WTC11 (cell line): ENCODE measurements at regions not wholly inside any gene's neighbourhood (a gene's known extent, or its start where the extent isn't known, plus 50 kb on each side); places are given as distances from the start of the nearest gene placed in this dataset.

Source experiments
- ETV6 ChIP-seq: sonication (generic); formaldehyde crosslinking; IDR thresholded peaks from 2 replicates; pipeline ENCODE4 v1.8.1; 2022; ENCODE audit warnings: mild to moderate bottlenecking, missing genetic modification reagents
- ZNF138 ChIP-seq: sonication (generic); formaldehyde crosslinking; conservative IDR thresholded peaks from 2 replicates; pipeline ENCODE4 v1.8.1; 2022; ENCODE audit warnings: mild to moderate bottlenecking, moderate library complexity, missing genetic modification reagents
- TF ChIP-seq, protein P1 (sequence below): fragments of 200-600 bp; IDR thresholded peaks from 2 replicates; pipeline ENCODE4 v1.8.0; 2022; ENCODE audit warnings: antibody characterized with exemption
- TF ChIP-seq, protein P2 (sequence below): sonication (generic); formaldehyde crosslinking; IDR thresholded peaks from 2 replicates; pipeline ENCODE4 v1.8.1; 2023; ENCODE audit warnings: mild to moderate bottlenecking, missing genetic modification reagents, borderline replicate concordance

DNA sequence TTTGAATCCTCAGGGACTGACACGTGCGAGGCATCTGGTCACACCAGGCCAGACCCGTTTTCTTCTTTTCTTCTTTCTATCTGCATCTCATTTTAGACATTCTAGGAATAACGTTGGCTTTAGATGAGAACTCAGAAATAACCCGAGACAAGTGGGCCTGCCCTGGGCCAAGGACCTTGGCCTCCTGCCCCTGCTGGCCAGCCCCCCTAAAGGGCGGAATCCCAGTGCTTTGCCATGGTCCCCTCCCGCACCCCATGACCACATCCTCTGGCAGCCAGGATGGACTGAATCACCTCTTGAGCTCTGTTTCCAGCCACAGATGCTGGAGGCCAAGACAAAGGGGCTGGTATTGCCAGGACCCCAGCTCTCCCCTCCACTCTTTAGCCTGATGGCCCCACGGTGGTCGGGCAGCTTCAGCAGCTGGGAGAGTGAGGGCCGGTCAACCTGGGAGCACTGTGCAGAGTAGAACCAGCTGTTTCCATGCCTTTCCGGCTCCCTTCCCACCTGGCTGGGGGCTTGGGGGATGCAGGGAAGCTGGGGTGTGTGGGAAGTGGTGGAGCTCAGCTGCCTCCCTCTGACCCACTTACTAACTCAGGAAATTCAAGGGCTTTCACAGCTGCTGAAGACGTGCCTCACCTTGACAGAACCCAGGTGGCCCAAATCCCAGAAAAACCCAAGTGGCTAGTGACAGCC, 190.9 kb downstream of the FAM43A start:
- TF ChIP-seq, protein P1, sequence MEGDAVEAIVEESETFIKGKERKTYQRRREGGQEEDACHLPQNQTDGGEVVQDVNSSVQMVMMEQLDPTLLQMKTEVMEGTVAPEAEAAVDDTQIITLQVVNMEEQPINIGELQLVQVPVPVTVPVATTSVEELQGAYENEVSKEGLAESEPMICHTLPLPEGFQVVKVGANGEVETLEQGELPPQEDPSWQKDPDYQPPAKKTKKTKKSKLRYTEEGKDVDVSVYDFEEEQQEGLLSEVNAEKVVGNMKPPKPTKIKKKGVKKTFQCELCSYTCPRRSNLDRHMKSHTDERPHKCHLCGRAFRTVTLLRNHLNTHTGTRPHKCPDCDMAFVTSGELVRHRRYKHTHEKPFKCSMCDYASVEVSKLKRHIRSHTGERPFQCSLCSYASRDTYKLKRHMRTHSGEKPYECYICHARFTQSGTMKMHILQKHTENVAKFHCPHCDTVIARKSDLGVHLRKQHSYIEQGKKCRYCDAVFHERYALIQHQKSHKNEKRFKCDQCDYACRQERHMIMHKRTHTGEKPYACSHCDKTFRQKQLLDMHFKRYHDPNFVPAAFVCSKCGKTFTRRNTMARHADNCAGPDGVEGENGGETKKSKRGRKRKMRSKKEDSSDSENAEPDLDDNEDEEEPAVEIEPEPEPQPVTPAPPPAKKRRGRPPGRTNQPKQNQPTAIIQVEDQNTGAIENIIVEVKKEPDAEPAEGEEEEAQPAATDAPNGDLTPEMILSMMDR = no peak
- no peak for TF ChIP-seq ZNF138 (CRISPR knock-in tag)
- TF ChIP-seq, protein P2, sequence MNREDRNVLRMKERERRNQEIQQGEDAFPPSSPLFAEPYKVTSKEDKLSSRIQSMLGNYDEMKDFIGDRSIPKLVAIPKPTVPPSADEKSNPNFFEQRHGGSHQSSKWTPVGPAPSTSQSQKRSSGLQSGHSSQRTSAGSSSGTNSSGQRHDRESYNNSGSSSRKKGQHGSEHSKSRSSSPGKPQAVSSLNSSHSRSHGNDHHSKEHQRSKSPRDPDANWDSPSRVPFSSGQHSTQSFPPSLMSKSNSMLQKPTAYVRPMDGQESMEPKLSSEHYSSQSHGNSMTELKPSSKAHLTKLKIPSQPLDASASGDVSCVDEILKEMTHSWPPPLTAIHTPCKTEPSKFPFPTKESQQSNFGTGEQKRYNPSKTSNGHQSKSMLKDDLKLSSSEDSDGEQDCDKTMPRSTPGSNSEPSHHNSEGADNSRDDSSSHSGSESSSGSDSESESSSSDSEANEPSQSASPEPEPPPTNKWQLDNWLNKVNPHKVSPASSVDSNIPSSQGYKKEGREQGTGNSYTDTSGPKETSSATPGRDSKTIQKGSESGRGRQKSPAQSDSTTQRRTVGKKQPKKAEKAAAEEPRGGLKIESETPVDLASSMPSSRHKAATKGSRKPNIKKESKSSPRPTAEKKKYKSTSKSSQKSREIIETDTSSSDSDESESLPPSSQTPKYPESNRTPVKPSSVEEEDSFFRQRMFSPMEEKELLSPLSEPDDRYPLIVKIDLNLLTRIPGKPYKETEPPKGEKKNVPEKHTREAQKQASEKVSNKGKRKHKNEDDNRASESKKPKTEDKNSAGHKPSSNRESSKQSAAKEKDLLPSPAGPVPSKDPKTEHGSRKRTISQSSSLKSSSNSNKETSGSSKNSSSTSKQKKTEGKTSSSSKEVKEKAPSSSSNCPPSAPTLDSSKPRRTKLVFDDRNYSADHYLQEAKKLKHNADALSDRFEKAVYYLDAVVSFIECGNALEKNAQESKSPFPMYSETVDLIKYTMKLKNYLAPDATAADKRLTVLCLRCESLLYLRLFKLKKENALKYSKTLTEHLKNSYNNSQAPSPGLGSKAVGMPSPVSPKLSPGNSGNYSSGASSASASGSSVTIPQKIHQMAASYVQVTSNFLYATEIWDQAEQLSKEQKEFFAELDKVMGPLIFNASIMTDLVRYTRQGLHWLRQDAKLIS (CRISPR knock-in tag) = no peak
- no peak for TF ChIP-seq ETV6
